ENCODE measurements at regions not wholly inside any gene's neighbourhood (a gene's known extent, or its start where the extent isn't known, plus 50 kb on each side); places are given as distances from the start of the nearest gene placed in this dataset.

DNA sequence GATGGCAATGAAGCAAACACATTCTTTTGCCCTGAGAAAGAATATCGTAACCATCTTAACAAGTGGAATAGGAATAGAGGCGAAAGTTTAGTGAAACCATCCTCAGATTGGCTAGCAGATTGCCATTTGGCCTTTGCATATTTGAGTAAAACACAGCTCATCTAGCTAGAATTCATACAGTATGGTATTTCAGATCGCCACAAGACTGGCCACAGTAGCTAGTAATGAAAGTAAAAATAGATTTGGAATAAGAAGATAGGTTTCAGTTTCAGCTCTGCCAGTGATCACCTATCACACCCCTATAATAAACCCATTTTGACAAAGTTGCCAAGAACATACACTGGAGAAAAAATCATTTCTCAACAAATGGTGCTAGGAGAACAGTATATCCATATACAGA, 294.9 kb downstream of the LRRIQ3 start (continued):
- TF ChIP-seq NANOG (IDR thresholded peaks at IDR 0.05; ENCODE audit: borderline replicate concordance) (no peak), CREB1 (CRISPR knock-in tag; IDR thresholded peaks at IDR 0.05; ENCODE audit: low read depth) (no peak), STAT1 (IDR thresholded peaks at IDR 0.05; ENCODE audit: unreplicated experiment) (no peak), EZH2 (IDR thresholded peaks at IDR 0.05; ENCODE audit: low read depth, unreplicated experiment) (no peak), EZH2phosphoT487 (IDR thresholded peaks at IDR 0.05; ENCODE audit: unreplicated experiment) (no peak), ZNF331 (CRISPR knock-in tag; IDR thresholded peaks at IDR 0.05; ENCODE audit: low read depth) (no peak), ZNF114 (CRISPR knock-in tag; IDR thresholded peaks at IDR 0.05) (no peak)
- TF ChIP-seq, protein P1, sequence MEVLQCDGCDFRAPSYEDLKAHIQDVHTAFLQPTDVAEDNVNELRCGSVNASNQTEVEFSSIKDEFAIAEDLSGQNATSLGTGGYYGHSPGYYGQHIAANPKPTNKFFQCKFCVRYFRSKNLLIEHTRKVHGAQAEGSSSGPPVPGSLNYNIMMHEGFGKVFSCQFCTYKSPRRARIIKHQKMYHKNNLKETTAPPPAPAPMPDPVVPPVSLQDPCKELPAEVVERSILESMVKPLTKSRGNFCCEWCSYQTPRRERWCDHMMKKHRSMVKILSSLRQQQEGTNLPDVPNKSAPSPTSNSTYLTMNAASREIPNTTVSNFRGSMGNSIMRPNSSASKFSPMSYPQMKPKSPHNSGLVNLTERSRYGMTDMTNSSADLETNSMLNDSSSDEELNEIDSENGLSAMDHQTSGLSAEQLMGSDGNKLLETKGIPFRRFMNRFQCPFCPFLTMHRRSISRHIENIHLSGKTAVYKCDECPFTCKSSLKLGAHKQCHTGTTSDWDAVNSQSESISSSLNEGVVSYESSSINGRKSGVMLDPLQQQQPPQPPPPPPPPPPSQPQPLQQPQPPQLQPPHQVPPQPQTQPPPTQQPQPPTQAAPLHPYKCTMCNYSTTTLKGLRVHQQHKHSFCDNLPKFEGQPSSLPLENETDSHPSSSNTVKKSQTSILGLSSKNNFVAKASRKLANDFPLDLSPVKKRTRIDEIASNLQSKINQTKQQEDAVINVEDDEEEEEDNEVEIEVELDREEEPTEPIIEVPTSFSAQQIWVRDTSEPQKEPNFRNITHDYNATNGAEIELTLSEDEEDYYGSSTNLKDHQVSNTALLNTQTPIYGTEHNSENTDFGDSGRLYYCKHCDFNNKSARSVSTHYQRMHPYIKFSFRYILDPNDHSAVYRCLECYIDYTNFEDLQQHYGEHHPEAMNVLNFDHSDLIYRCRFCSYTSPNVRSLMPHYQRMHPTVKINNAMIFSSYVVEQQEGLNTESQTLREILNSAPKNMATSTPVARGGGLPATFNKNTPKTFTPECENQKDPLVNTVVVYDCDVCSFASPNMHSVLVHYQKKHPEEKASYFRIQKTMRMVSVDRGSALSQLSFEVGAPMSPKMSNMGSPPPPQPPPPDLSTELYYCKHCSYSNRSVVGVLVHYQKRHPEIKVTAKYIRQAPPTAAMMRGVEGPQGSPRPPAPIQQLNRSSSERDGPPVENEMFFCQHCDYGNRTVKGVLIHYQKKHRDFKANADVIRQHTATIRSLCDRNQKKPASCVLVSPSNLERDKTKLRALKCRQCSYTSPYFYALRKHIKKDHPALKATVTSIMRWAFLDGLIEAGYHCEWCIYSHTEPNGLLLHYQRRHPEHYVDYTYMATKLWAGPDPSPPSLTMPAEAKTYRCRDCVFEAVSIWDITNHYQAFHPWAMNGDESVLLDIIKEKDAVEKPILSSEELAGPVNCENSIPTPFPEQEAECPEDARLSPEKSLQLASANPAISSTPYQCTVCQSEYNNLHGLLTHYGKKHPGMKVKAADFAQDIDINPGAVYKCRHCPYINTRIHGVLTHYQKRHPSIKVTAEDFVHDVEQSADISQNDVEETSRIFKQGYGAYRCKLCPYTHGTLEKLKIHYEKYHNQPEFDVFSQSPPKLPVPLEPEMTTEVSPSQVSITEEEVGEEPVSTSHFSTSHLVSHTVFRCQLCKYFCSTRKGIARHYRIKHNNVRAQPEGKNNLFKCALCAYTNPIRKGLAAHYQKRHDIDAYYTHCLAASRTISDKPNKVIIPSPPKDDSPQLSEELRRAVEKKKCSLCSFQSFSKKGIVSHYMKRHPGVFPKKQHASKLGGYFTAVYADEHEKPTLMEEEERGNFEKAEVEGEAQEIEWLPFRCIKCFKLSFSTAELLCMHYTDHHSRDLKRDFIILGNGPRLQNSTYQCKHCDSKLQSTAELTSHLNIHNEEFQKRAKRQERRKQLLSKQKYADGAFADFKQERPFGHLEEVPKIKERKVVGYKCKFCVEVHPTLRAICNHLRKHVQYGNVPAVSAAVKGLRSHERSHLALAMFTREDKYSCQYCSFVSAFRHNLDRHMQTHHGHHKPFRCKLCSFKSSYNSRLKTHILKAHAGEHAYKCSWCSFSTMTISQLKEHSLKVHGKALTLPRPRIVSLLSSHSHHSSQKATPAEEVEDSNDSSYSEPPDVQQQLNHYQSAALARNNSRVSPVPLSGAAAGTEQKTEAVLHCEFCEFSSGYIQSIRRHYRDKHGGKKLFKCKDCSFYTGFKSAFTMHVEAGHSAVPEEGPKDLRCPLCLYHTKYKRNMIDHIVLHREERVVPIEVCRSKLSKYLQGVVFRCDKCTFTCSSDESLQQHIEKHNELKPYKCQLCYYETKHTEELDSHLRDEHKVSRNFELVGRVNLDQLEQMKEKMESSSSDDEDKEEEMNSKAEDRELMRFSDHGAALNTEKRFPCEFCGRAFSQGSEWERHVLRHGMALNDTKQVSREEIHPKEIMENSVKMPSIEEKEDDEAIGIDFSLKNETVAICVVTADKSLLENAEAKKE (CRISPR knock-in tag; IDR thresholded peaks at IDR 0.05), result no peak

DNA sequence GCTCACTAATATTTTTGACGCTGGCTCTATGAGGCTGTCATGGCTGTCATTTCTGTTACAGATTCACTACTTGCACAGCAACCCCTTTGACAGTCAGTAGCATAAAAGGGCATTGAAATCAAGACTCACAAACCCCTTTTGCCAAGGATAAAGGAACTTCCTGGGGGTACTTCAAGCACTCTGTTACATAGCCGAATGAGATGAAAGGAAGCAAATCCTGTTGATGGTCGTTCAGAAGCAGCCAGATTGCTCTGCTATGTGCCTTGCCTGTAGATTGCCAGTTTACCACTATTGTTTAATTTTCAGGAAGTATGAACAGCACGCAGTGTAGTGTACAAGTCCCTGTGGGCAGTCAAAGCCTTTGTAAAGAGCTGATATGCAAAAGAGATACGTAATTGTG, 296.2 kb downstream of the LRRIQ3 start:
- H2AFZ ChIP-seq, result no peak overlapping the region
- peaks cover 4% of the 10 kb centered on the region; the same call in 1 of the 2 replicates for H3K9me2 ChIP-seq (ENCODE audit: insufficient read depth)
- no peak overlapping the region for H3K4me2 ChIP-seq
- Mint-ChIP-seq H3K27me3 (ENCODE audit: insufficient read depth, low read depth, poor library complexity) (no peaks in the 10 kb centered on the region), H3K4me1 (peaks cover 8% of the 10 kb centered on the region), H3K4me3 (no peak overlapping the region), H3K9me3 (no peaks in the 10 kb centered on the region), H3K27ac (no peak overlapping the region), H3K36me3 (ENCODE audit: low read depth) (no peaks in the 10 kb centered on the region)
- ATAC-seq (no peak), DNase-seq (ENCODE audit: low spot score) (no peak)
- H3K4me3 ChIP-seq, result no peak overlapping the region
- no peaks in the 10 kb centered on the region for H3K36me3 ChIP-seq (ENCODE audit: insufficient read depth)
- H3K27me3 ChIP-seq (ENCODE audit: insufficient read depth), result no peaks in the 10 kb centered on the region
- no peak overlapping the region for H3K27ac ChIP-seq (ENCODE audit: low read depth)
- H3K79me2 ChIP-seq (replicated peaks; ENCODE audit: insufficient read depth), result no peaks in the 10 kb centered on the region
- H3F3A ChIP-seq (replicated peaks; ENCODE audit: low read depth), result no peaks in the 10 kb centered on the region
- no peaks in the 10 kb centered on the region for H4K20me1 ChIP-seq (replicated peaks; ENCODE audit: insufficient read depth)
- peaks cover 30% of the 10 kb centered on the region for H3K4me1 ChIP-seq (ENCODE audit: insufficient read depth)
- no peak for TF ChIP-seq JUNB (IDR thresholded peaks at IDR 0.05; ENCODE audit: unreplicated experiment)
- no peak for TF ChIP-seq STAT1 (IDR thresholded peaks at IDR 0.05; ENCODE audit: unreplicated experiment)
- no peak for TF ChIP-seq ZNF114 (CRISPR knock-in tag; IDR thresholded peaks at IDR 0.05)
- no peak for TF ChIP-seq ZNF331 (CRISPR knock-in tag; IDR thresholded peaks at IDR 0.05; ENCODE audit: low read depth)
- no peak for TF ChIP-seq NANOG (IDR thresholded peaks at IDR 0.05; ENCODE audit: borderline replicate concordance)
- no peak for TF ChIP-seq EZH2phosphoT487 (IDR thresholded peaks at IDR 0.05; ENCODE audit: unreplicated experiment)
- no peak for TF ChIP-seq EZH2 (IDR thresholded peaks at IDR 0.05; ENCODE audit: low read depth, unreplicated experiment)
- TF ChIP-seq, protein P2, sequence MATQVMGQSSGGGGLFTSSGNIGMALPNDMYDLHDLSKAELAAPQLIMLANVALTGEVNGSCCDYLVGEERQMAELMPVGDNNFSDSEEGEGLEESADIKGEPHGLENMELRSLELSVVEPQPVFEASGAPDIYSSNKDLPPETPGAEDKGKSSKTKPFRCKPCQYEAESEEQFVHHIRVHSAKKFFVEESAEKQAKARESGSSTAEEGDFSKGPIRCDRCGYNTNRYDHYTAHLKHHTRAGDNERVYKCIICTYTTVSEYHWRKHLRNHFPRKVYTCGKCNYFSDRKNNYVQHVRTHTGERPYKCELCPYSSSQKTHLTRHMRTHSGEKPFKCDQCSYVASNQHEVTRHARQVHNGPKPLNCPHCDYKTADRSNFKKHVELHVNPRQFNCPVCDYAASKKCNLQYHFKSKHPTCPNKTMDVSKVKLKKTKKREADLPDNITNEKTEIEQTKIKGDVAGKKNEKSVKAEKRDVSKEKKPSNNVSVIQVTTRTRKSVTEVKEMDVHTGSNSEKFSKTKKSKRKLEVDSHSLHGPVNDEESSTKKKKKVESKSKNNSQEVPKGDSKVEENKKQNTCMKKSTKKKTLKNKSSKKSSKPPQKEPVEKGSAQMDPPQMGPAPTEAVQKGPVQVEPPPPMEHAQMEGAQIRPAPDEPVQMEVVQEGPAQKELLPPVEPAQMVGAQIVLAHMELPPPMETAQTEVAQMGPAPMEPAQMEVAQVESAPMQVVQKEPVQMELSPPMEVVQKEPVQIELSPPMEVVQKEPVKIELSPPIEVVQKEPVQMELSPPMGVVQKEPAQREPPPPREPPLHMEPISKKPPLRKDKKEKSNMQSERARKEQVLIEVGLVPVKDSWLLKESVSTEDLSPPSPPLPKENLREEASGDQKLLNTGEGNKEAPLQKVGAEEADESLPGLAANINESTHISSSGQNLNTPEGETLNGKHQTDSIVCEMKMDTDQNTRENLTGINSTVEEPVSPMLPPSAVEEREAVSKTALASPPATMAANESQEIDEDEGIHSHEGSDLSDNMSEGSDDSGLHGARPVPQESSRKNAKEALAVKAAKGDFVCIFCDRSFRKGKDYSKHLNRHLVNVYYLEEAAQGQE (IDR thresholded peaks at IDR 0.05; ENCODE audit: unreplicated experiment), result no peak
- no peak for TF ChIP-seq CREB1 (CRISPR knock-in tag; IDR thresholded peaks at IDR 0.05; ENCODE audit: low read depth)
- no peak for TF ChIP-seq POLR2AphosphoS5 (IDR thresholded peaks at IDR 0.05; ENCODE audit: low read depth)
- TF ChIP-seq ETS1 (IDR thresholded peaks at IDR 0.05), result no peak

All from GM23338 (cell line).